ENCODE measurements at regions not wholly inside any gene's neighbourhood (a gene's known extent, or its start where the extent isn't known, plus 50 kb on each side); places are given as distances from the start of the nearest gene placed in this dataset.
"Not testable (repeated sequence)": the region's sequence is repeated elsewhere in the genome, so short reads cannot be mapped to it uniquely, and the experiment has no call there.

GRCh38 chr5:124908581-124909451 lies 162.4 kb upstream of the ZNF608 start:
- in situ Hi-C loops (cut with HindIII; ENCODE audit: low pct_unique_long_range_greater_than_20kb, low sequenced_read_pairs): no loop called here
- no peak for DNase-seq (ENCODE audit: low read depth, low spot score)

DNA sequence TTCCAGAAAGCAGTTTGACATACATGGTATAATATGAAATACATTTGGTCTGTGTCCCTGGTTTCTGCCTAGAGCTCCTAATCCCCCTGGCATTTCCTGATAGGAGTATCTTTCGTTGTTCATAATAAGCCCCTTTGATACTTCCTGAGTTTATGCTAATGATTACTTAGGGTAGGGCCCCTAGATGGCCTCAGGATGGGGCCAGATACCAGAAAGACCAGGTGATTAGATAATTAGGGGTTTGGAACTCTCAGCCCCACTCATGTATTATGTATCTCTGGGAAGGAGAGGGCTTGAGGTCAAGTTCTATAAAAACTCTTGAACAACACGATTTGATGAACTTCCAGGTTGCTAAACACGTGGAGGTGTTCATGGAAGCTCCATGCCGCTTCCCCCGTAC lies 163.3 kb upstream of the ZNF608 start:
- DNase-seq (ENCODE audit: low read depth, low spot score): no peak
- in situ Hi-C loops (cut with HindIII; ENCODE audit: low pct_unique_long_range_greater_than_20kb, low sequenced_read_pairs): no loop called here

- in situ Hi-C loops (cut with HindIII; ENCODE audit: low pct_unique_long_range_greater_than_20kb, low sequenced_read_pairs): no loop called here
- DNase-seq (ENCODE audit: low read depth, low spot score): no peak
These were observed 164.0 kb upstream of the ZNF608 start for GRCh38 chr5:124910354-124911016.

- in situ Hi-C loops (cut with HindIII; ENCODE audit: low pct_unique_long_range_greater_than_20kb, low sequenced_read_pairs): no loop called here
- DNase-seq (ENCODE audit: low read depth, low spot score): no peak
These were observed 166.3 kb upstream of the ZNF608 start for GRCh38 chr5:124912638-124913328.

- DNase-seq (ENCODE audit: low read depth, low spot score): no peak
- in situ Hi-C loops (cut with HindIII; ENCODE audit: low pct_unique_long_range_greater_than_20kb, low sequenced_read_pairs): no loop called here
These were observed 166.9 kb upstream of the ZNF608 start for GRCh38 chr5:124913329-124913653.

DNA sequence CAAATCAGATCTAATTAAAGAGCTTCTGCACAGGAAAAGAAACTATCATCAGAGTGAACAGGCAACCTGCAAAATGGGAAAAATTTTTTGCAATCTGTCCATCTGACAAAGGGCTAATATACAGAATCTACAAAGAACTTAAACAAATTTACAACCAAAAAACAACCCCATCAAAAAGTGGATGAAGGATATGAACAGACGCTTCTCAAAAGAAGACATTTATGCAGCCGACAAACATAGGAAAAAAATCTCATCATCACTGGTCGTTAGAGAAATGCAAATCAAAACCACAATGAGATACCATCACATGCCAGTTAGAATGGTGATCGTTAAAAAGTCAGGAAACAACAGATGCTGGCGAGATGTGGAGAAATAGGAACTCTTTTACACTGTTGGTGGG lies 169.9 kb upstream of the ZNF608 start:
- DNase-seq (ENCODE audit: low read depth, low spot score); in situ Hi-C loops (cut with HindIII; ENCODE audit: low pct_unique_long_range_greater_than_20kb, low sequenced_read_pairs): not testable (repeated sequence)

DNA sequence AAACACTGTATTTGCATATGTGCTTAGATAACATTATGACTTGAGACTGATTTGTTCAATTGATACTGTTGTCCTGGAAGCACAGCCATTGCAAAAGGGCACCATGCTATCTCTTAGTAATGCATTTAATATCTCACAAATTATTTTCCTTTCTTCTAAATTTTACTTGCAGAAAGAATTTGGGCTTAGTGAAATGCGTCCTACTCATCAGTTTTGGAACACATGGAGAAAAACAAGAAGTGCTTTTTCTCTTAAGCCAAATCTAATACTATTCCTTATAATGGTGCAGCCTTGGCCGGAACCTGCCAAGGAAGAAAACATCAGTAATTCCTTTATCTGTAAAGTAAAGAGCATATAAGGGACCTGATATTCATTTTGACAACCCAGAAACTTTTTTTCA lies 172.2 kb upstream of the ZNF608 start:
- in situ Hi-C loops (cut with HindIII; ENCODE audit: low pct_unique_long_range_greater_than_20kb, low sequenced_read_pairs): no loop called here
- no peak for DNase-seq (ENCODE audit: low read depth, low spot score)

- DNase-seq (ENCODE audit: low read depth, low spot score): peak; percentile 21
- in situ Hi-C loops (cut with HindIII; ENCODE audit: low pct_unique_long_range_greater_than_20kb, low sequenced_read_pairs): no loop called here
These were observed 172.6 kb upstream of the ZNF608 start for GRCh38 chr5:124919076-124919475.

- in situ Hi-C loops (cut with HindIII; ENCODE audit: low pct_unique_long_range_greater_than_20kb, low sequenced_read_pairs): no loop called here
- DNase-seq (ENCODE audit: low read depth, low spot score): no peak
These were observed 173.5 kb upstream of the ZNF608 start for GRCh38 chr5:124919747-124920525.

DNA sequence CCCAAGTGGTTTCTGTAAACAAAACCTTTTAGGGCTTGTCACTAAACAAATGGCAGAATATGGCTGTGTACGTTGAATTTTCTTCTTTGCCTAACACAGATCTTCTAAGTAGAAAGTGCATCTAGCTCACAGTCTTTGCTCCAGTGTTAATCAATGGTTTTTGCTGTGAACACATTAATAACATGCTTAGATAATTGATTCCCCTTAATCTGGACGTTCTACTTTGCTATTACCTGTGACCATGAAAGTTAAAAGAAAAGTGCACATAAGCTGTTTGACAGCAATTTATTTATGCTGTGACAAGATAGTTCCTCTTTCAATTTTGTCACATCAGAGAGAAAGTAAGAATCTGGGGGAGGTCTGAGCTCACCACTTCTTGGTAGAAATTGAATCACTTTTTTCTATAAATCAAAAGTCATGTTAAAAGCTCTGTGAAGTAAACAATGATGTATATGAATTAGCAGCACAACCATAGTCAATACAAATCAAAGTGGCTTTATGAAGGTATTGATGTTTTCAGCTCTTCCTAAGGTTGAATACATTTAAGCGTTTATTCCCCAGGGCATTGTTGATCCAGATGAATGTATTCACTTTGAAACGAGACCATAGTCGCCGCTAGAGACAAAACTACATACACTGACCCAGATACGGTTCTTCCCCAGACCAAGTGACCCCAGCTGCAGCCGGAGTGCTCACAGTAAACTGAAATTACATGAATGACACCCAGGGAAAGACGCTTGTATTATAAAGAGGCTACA lies 174.6 kb upstream of the ZNF608 start:
- in situ Hi-C loops (cut with HindIII; ENCODE audit: low pct_unique_long_range_greater_than_20kb, low sequenced_read_pairs): no loop called here
- DNase-seq (ENCODE audit: low read depth, low spot score): peak; percentile 17

- DNase-seq (ENCODE audit: low read depth, low spot score): peak; percentile 55
- in situ Hi-C loops (cut with HindIII; ENCODE audit: low pct_unique_long_range_greater_than_20kb, low sequenced_read_pairs): no loop called here
These were observed 175.3 kb upstream of the ZNF608 start for GRCh38 chr5:124921694-124922093.

DNA sequence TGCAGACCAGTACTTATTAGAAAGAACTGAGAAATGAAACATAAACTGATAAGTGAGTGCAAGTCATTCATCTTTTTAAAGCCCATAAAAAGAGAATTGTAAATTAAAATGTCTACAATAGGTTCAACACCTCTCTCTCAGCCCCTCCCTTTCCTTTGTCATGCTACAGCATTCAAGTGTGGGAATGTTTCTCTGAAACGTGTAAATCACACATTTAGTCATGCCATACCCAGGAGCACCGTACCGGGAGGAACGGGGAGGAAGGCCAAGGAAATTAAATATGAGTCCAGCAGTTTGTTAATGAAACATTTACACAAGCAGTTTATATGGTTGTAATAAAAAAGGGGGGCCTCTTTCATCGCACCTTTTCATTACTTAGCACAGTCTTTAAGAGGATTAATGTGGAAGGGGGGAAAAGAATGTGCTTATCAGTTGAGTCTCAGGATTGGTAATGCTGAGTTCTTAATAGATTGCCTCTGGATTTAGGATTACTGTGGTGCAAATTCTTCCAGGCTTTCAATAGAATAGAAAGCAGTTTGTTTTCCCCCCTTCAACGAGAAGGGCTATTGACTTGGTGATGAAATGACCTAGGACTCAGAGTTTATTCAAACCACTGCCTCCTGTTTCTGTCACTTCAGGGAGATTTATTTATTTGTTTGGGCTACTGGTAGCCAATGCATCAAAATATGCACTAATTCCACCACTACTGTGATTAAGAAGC lies 176.0 kb upstream of the ZNF608 start:
- in situ Hi-C loops (cut with HindIII; ENCODE audit: low pct_unique_long_range_greater_than_20kb, low sequenced_read_pairs): no loop called here
- DNase-seq (ENCODE audit: low read depth, low spot score): peak; percentile 42

DNA sequence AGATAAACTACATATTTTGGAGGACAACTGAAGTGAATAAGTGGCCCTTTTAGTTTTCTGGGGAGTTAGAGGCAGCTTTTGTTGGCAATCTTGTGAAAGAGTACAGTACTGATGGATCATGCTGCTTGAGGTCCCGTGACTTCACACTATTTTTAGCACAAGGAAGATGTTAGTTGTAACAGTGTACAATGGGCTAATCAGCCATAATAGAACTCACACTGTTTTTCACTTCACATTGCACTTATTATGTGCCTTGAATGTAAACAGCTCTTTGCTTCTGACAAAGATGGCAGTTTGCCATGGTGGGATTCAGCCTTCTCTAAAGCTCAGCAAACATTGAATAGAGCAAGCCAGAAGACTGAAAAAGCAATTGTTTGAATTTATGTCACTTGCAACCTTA lies 176.7 kb upstream of the ZNF608 start:
- in situ Hi-C loops (cut with HindIII; ENCODE audit: low pct_unique_long_range_greater_than_20kb, low sequenced_read_pairs): no loop called here
- DNase-seq (ENCODE audit: low read depth, low spot score): peak; percentile 94

GRCh38 chr5:124924729-124925128 lies 178.3 kb upstream of the ZNF608 start:
- DNase-seq (ENCODE audit: low read depth, low spot score): no peak
- in situ Hi-C loops (cut with HindIII; ENCODE audit: low pct_unique_long_range_greater_than_20kb, low sequenced_read_pairs): no loop called here

DNA sequence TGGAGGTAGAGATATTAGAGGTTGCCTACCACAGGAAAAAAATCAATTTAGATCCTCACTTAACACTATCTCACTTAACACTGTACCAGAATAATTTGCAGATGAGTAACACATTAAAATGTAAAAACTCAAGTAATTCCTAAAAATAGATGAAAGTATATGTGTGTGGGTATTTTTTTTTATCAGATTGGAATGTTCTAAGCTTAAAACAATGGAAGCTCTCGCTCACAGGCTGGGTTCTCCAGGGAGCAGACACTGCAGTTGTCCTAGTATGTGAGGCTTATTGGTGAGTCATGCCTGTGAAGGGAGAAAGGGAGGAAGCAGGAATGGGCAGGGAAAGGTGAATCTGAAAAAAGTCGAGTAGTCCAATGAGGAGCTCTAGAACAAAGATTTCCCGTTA lies 181.3 kb upstream of the ZNF608 start:
- in situ Hi-C loops (cut with HindIII; ENCODE audit: low pct_unique_long_range_greater_than_20kb, low sequenced_read_pairs): no loop called here
- DNase-seq (ENCODE audit: low read depth, low spot score): no peak

GRCh38 chr5:124929000-124929399 lies 182.6 kb upstream of the ZNF608 start:
- in situ Hi-C loops (cut with HindIII; ENCODE audit: low pct_unique_long_range_greater_than_20kb, low sequenced_read_pairs): no loop called here
- no peak for DNase-seq (ENCODE audit: low read depth, low spot score)
